NCI-H2029 treated with DMSO at 0.1 percent for 48 hours (cell line): ENCODE measurements at regions not wholly inside any gene's neighbourhood (a gene's known extent, or its start where the extent isn't known, plus 50 kb on each side); places are given as distances from the start of the nearest gene placed in this dataset.

Experiments
- DNase-seq: peaks from one replicate; lab custom pipeline; 2025; lab: John Stamatoyannopoulos, UW

DNA sequence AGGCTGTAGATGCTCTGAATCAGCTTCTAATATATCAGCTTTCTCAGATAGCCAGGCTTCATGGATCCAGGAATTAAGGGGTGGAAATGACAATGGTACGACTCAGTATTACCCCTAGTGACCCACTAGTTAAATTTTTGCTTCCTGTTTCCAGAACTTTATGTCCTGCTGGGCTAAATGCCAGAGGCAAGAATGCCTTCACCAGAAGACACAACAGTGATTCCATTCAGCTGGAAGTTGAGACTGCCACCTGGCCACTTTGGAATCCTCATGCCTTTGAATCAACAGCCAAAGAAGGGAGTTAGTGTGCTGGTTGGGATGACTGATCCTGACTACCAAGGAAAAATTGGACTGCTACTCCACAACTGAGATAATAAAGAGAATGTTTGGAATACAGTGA is 239.1 kb downstream of the ASXL3 start:
- DNase-seq = no peak

DNA sequence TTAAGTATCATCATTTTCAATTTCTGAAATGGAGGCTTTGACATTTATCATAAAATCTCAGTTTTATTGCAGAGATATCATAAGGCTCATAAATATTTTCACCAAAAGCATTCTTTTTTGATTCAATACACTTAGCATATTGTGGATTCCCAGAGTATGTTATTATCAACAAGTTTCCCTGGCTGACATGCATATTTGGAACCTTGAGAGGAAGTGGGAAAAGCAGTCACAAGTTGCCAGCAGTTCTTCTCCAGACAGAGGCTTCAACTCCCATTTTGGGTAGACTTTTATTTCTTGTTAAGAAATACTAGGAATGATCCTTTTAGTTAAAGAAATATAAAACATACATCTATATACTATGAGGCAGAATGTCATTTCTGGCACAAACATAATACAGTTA is 236.5 kb downstream of the ASXL3 start:
- DNase-seq = no peak

DNA sequence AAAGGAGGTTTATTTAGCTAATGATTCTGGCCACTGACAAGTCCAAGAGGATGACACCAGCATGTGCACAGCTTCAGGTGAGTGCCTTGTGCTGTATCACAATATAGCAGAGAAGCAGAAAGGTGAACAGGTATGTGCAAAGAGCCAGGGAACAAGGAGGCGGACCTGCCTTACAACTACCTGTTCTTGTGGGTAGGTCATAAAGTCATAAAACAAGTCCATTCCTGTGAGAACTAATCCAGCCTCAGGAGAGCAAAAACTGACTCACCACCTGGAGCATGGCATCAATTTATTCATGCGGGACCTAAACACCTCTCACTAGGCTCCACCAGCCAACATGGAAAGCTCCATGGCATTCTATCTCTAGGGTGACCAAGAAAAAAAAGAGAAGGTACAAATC is 234.2 kb downstream of the ASXL3 start:
- DNase-seq = no peak

DNA sequence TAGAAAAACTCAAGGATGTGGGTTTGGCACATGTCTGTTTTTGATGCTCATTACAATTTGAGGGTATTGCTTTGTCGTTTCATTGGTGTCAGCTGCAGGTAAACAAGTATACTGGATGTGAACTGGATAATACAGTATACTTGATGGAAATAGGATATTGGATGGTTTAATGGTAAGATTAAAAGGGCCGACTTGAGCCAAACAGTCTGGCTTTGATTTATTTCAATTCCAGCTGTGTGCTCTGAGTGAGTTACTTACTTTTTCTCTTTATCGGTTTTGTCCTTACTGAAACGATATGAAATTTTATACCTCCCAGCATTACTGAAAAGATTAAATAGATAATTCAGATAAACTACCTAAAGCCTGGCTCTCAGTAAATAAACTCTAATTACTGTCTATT is 227.6 kb downstream of the ASXL3 start:
- peak; percentile 85 for DNase-seq

DNA sequence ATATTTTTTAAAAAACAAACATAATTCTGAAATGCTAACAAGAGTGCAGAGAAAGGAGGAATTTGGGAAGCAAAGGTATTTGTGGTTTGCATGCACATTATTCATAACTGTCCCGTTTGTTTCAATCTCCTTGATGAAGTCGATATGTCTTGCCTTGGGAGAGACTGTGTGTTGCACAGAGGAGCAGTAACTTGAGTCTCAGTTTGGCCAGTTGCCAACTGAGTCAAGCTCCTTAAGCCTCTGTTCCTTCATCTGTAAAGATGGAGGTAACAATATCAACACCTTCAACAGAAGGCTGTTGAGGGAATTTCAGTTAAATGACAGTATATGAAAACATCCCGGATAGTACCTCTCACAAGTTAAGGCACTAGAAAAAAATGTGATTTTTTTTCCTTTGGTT is 226.2 kb downstream of the ASXL3 start:
- DNase-seq = no peak

DNA sequence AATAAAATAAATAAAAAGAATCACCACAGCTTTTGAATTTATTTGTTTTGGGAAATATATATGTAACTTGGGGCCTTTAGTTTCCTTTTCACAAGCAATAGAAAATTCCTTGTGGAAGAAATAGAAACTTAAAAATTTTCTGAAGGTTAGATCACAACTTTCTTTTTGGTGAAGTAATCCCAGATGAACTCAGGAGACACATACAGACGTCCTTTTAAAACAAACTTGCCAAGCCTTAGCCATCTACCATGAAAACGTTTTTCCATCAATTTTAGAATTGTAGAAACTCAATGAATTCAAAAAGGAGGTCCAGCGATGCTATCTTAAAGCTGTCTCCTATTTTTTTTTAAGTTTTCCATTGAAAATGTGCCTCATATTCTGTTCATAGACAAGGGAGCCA is 225.6 kb downstream of the ASXL3 start:
- no peak for DNase-seq

DNA sequence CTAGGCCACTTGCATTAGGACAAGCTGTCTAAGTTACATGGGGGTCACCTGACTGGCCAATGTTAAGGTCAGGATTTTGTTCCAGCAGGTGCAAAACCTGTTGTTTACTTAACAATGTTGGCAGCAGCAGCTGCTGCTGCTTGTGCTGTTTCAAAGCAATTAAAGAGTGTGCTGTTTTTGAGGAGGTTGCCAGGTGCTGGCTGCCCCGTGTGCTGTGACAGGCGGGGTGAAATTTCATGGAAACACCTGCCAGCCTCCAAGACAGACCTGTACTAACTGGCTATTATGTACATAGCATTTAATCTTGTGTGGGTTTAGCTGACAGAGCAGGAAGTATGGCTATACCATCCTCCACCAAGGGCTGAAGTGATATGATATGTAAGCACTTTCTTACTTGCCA is 224.9 kb downstream of the ASXL3 start:
- DNase-seq = peak; percentile 87
